ENCODE measurements at regions not wholly inside any gene's neighbourhood (a gene's known extent, or its start where the extent isn't known, plus 50 kb on each side); places are given as distances from the start of the nearest gene placed in this dataset.

DNA sequence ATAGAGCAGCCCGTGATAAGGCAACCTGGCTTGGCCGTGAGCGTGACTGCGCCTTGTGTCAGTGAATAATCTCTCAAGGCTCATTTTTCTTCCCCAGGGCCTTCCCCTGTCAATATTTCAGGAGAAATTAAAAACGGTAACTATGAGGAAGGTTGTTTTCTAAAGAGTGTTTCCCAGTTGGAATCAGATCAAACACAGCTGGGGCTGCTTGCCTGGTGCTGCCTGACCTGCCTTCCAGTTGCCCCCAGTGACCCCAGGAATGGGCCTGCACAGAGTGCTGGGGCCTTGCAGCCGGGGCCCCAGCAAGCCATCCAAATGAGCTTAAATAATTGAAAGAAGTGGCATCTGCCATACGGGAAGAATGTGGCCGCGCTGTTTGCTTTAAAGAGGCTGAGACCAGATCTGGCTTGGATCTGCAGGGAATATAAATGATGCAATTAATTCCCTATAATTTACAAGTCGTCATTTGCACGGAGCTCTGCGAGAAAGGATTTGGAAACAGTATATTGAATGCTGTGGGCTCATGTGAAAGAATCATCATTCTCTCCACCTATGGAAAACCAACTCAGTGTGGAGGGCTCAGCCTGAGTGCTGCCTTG, 203.9 kb downstream of the C1orf94 start:
- BruUV-seq (replicated peaks): no TSS peak
- CTCF ChIA-PET: no interaction called here
- Mint-ChIP-seq H3K9me3 (ENCODE audit: unreplicated experiment) (no peaks in the 10 kb centered on the region), H3K36me3 (ENCODE audit: insufficient read depth, unreplicated experiment) (no peaks in the 10 kb centered on the region), H3K4me3 (ENCODE audit: unreplicated experiment) (no peak overlapping the region), H3K27ac (ENCODE audit: unreplicated experiment) (no peak overlapping the region), H3K4me1 (ENCODE audit: low read depth, unreplicated experiment) (no peaks in the 10 kb centered on the region), H3K27me3 (ENCODE audit: insufficient read depth, unreplicated experiment) (peaks cover 15% of the 10 kb centered on the region)
- Histone ChIP-seq H3K27me3 (replicated peaks; ENCODE audit: control insufficient read depth, insufficient read depth, low read length) (no peaks in the 10 kb centered on the region), H3K4me1 (no peaks in the 10 kb centered on the region), H3K4me3 (ENCODE audit: low read depth, low read length) (no peak overlapping the region), H3K36me3 (ENCODE audit: control insufficient read depth, insufficient read depth, low read length) (no peaks in the 10 kb centered on the region), H3K9me3 (no peaks in the 10 kb centered on the region)
- no peak for DNase-seq
- POLR2A ChIA-PET: no interaction called here
- TF ChIP-seq, protein P1, sequence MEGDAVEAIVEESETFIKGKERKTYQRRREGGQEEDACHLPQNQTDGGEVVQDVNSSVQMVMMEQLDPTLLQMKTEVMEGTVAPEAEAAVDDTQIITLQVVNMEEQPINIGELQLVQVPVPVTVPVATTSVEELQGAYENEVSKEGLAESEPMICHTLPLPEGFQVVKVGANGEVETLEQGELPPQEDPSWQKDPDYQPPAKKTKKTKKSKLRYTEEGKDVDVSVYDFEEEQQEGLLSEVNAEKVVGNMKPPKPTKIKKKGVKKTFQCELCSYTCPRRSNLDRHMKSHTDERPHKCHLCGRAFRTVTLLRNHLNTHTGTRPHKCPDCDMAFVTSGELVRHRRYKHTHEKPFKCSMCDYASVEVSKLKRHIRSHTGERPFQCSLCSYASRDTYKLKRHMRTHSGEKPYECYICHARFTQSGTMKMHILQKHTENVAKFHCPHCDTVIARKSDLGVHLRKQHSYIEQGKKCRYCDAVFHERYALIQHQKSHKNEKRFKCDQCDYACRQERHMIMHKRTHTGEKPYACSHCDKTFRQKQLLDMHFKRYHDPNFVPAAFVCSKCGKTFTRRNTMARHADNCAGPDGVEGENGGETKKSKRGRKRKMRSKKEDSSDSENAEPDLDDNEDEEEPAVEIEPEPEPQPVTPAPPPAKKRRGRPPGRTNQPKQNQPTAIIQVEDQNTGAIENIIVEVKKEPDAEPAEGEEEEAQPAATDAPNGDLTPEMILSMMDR (IDR thresholded peaks at IDR 0.05; ENCODE audit: insufficient read depth in 1 of 2, low read depth in 1 of 2, low read length in 1 of 2, severe bottlenecking in 1 of 2, unreplicated experiment in 1 of 2): no peak
- intact Hi-C loops (cut with micrococcal nuclease; ENCODE audit: unreplicated experiment): no loop called here

- peaks cover 2% of the 10 kb centered on the region for H3K27me3 Mint-ChIP-seq (ENCODE audit: insufficient read depth, unreplicated experiment)
- POLR2A ChIA-PET: no interaction called here
- H3K9me3 Mint-ChIP-seq (ENCODE audit: unreplicated experiment): no peaks in the 10 kb centered on the region
- H3K36me3 ChIP-seq (ENCODE audit: control insufficient read depth, insufficient read depth, low read length): no peaks in the 10 kb centered on the region
- TF ChIP-seq, protein P1 (IDR thresholded peaks at IDR 0.05; ENCODE audit: insufficient read depth in 1 of 2, low read depth in 1 of 2, low read length in 1 of 2, severe bottlenecking in 1 of 2, unreplicated experiment in 1 of 2): no peak
- no peaks in the 10 kb centered on the region for H3K9me3 ChIP-seq
- no peak for DNase-seq
- no peak overlapping the region for H3K27ac Mint-ChIP-seq (ENCODE audit: unreplicated experiment)
- CTCF ChIA-PET: no interaction called here
- H3K36me3 Mint-ChIP-seq (ENCODE audit: insufficient read depth, unreplicated experiment): no peaks in the 10 kb centered on the region
- intact Hi-C loops (cut with micrococcal nuclease; ENCODE audit: unreplicated experiment): no loop called here
- no TSS peak for BruUV-seq (replicated peaks)
- H3K27me3 ChIP-seq (replicated peaks; ENCODE audit: control insufficient read depth, insufficient read depth, low read length): no peaks in the 10 kb centered on the region
- no peak overlapping the region for H3K4me3 ChIP-seq (ENCODE audit: low read depth, low read length)
- H3K4me3 Mint-ChIP-seq (ENCODE audit: unreplicated experiment): no peak overlapping the region
- H3K4me1 Mint-ChIP-seq (ENCODE audit: low read depth, unreplicated experiment): no peaks in the 10 kb centered on the region
- no peaks in the 10 kb centered on the region for H3K4me1 ChIP-seq
Observed at GRCh38 chr1:34389974-34390373, 213.3 kb downstream of the C1orf94 start.

GRCh38 chr1:34396042-34396441, 219.3 kb downstream of the C1orf94 start:
- Mint-ChIP-seq H3K4me3 (ENCODE audit: unreplicated experiment) (no peak overlapping the region), H3K27me3 (ENCODE audit: insufficient read depth, unreplicated experiment) (peaks cover 2% of the 10 kb centered on the region), H3K27ac (ENCODE audit: unreplicated experiment) (no peak overlapping the region)

More at GRCh38 chr1:34396042-34396441, 219.3 kb downstream of the C1orf94 start:
- no TSS peak for BruUV-seq (replicated peaks)
- Histone ChIP-seq H3K4me1 (no peaks in the 10 kb centered on the region), H3K9me3 (no peaks in the 10 kb centered on the region), H3K27me3 (replicated peaks; ENCODE audit: control insufficient read depth, insufficient read depth, low read length) (no peaks in the 10 kb centered on the region), H3K36me3 (ENCODE audit: control insufficient read depth, insufficient read depth, low read length) (no peaks in the 10 kb centered on the region), H3K4me3 (ENCODE audit: low read depth, low read length) (no peak overlapping the region)
- no peaks in the 10 kb centered on the region for H3K9me3 Mint-ChIP-seq (ENCODE audit: unreplicated experiment)
- intact Hi-C loops (cut with micrococcal nuclease; ENCODE audit: unreplicated experiment): no loop called here
- ChIA-PET POLR2A (no interaction called here), CTCF (no interaction called here)
- H3K36me3 Mint-ChIP-seq (ENCODE audit: insufficient read depth, unreplicated experiment): no peaks in the 10 kb centered on the region
- no peaks in the 10 kb centered on the region for H3K4me1 Mint-ChIP-seq (ENCODE audit: low read depth, unreplicated experiment)
- DNase-seq: no peak
- TF ChIP-seq, protein P1 (IDR thresholded peaks at IDR 0.05; ENCODE audit: insufficient read depth in 1 of 2, low read depth in 1 of 2, low read length in 1 of 2, severe bottlenecking in 1 of 2, unreplicated experiment in 1 of 2): no peak
